ENCODE measurements at regions not wholly inside any gene's neighbourhood (a gene's known extent, or its start where the extent isn't known, plus 50 kb on each side); places are given as distances from the start of the nearest gene placed in this dataset.

DNA sequence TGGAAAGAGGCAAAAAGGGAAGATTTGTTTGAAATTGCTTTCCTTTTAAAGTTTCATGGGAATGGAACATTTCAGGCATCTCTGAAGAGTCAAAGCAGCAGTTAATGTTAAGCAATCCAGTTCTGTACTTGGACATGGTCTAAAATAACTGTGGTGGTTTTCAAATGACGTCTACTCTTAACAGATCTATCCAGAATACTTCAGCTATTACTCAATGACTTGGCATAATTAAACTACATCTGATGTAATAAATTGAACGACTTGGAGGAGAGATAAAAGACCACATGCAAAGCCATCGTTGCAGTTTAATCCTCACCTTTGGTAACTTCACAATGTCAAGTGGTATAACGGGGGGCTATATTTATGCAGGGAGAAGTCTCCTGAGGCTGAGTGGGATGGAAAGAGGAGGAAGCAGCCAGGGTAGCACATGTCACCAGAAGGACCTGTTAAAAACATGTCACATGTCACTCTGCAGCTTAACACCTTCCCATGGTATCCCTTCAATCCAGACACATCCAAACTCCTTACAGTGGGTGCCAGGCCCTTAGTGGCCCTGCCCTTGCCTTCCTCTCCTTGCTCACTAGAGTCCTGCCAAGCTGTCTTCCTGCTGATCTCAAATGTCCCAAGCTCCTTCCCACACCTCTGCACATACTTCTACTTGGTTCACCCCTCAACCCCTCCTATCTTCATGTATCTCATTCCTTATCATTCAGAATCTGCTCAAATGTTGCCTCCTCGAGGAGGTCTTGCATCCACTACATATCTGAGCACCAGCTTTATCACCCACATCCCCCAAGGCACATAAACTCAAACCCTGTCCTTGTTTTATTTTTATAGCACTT lies 327.8 kb downstream of the SUCLA2 start:
- BruUV-seq (replicated peaks), result no TSS peak
- H3K56ac ChIP-seq (ENCODE audit: extremely low read depth, insufficient read depth, low read length), result no peak overlapping the region
- POLR2A ChIA-PET (ENCODE audit: unreplicated experiment), result no interaction called here
- H4K91ac ChIP-seq (ENCODE audit: insufficient read depth, low read depth, low read length), result peak overlapping the region; percentile 87
- ATAC-seq (ENCODE audit: low read depth) (peak; percentile 89), DNase-seq (peak; percentile 93)
- TF ChIP-seq POLR2A (IDR thresholded peaks at IDR 0.05; ENCODE audit: low read depth, low read length), result no peak
- TF ChIP-seq CEBPB (IDR thresholded peaks at IDR 0.05; ENCODE audit: low read depth, low read length), result peak; percentile 93
- TF ChIP-seq RFX5 (IDR thresholded peaks at IDR 0.05; ENCODE audit: low read depth, low read length), result no peak
- no peak for TF ChIP-seq MAZ (IDR thresholded peaks at IDR 0.05; ENCODE audit: borderline replicate concordance, low read depth, low read length)
- no peak for TF ChIP-seq MAFK (IDR thresholded peaks at IDR 0.05; ENCODE audit: low read depth, low read length)
- no peak for TF ChIP-seq CHD1 (IDR thresholded peaks at IDR 0.05; ENCODE audit: low read depth, low read length)
- peak; percentile 67 for TF ChIP-seq NFE2L2 (IDR thresholded peaks at IDR 0.05; ENCODE audit: low read depth, low read length)
- TF ChIP-seq, protein P1, sequence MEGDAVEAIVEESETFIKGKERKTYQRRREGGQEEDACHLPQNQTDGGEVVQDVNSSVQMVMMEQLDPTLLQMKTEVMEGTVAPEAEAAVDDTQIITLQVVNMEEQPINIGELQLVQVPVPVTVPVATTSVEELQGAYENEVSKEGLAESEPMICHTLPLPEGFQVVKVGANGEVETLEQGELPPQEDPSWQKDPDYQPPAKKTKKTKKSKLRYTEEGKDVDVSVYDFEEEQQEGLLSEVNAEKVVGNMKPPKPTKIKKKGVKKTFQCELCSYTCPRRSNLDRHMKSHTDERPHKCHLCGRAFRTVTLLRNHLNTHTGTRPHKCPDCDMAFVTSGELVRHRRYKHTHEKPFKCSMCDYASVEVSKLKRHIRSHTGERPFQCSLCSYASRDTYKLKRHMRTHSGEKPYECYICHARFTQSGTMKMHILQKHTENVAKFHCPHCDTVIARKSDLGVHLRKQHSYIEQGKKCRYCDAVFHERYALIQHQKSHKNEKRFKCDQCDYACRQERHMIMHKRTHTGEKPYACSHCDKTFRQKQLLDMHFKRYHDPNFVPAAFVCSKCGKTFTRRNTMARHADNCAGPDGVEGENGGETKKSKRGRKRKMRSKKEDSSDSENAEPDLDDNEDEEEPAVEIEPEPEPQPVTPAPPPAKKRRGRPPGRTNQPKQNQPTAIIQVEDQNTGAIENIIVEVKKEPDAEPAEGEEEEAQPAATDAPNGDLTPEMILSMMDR (conservative IDR thresholded peaks at IDR 0.05; ENCODE audit: low read depth, low read length), result no peak
- no peak for TF ChIP-seq RCOR1 (IDR thresholded peaks at IDR 0.05; ENCODE audit: insufficient replicate concordance, low read length)
- TF ChIP-seq, protein P2, sequence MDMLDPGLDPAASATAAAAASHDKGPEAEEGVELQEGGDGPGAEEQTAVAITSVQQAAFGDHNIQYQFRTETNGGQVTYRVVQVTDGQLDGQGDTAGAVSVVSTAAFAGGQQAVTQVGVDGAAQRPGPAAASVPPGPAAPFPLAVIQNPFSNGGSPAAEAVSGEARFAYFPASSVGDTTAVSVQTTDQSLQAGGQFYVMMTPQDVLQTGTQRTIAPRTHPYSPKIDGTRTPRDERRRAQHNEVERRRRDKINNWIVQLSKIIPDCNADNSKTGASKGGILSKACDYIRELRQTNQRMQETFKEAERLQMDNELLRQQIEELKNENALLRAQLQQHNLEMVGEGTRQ (IDR thresholded peaks at IDR 0.05; ENCODE audit: low read depth, low read length), result no peak
- no peak for TF ChIP-seq RAD21 (IDR thresholded peaks at IDR 0.05; ENCODE audit: low read length)
- no peak for TF ChIP-seq MXI1 (IDR thresholded peaks at IDR 0.05; ENCODE audit: borderline replicate concordance, low read depth, low read length)
- no peaks in the 10 kb centered on the region for H4K20me1 ChIP-seq (ENCODE audit: insufficient read depth, low read length)
- peak overlapping the region; percentile 69; the same call in 1 of the 3 replicates for H2BK15ac ChIP-seq (ENCODE audit: low read depth, low read length)
- no peaks in the 10 kb centered on the region; the same call in 1 of the 2 replicates for H3K9me1 ChIP-seq (ENCODE audit: insufficient read depth, low read length)
- intact Hi-C loops (cut with micrococcal nuclease) (no loop called here), dilution Hi-C loops (cut with HindIII; ENCODE audit: low sequenced_read_pairs, unreplicated experiment) (no loop called here), in situ Hi-C loops (cut with MboI; ENCODE audit: low sequenced_read_pairs) (no loop called here)
- peak overlapping the region; percentile 59 for H3K4ac ChIP-seq (ENCODE audit: low read depth, low read length)
- H3K36me3 ChIP-seq (ENCODE audit: control insufficient read depth, insufficient read depth, low read length), result no peaks in the 10 kb centered on the region
- H3K4me3 ChIP-seq (ENCODE audit: insufficient read depth, low read depth, low read length), result no peak overlapping the region
- peak overlapping the region; percentile 58 for H3K27ac ChIP-seq (ENCODE audit: insufficient read depth, low read length)
- CTCF ChIA-PET, result no interaction called here
- H3K9me3 ChIP-seq (ENCODE audit: control insufficient read depth, insufficient read depth, low read length), result no peaks in the 10 kb centered on the region
- no peaks in the 10 kb centered on the region for H3K27me3 ChIP-seq (ENCODE audit: control insufficient read depth, insufficient read depth, low read length)
- H2AK5ac ChIP-seq (ENCODE audit: low read depth, low read length), result peak overlapping the region; percentile 96
- H2BK120ac ChIP-seq (ENCODE audit: low read depth, low read length), result peak overlapping the region; percentile 80
- H4K8ac ChIP-seq (ENCODE audit: low read depth in 2 of 2, low read length in 2 of 2), result peak overlapping the region; percentile 20 to 55; a peak in 3 of 4 replicates
- H2AFZ ChIP-seq (replicated peaks; ENCODE audit: low read length, poor library complexity), result peak overlapping the region; percentile 6
- peak overlapping the region; percentile 7; the same call in 1 of the 2 replicates for H3K4me2 ChIP-seq (ENCODE audit: low read depth, low read length)
- no peaks in the 10 kb centered on the region for H3K79me1 ChIP-seq (ENCODE audit: low read depth in 1 of 2, low read length in 2 of 2)
- peaks cover 12% of the 10 kb centered on the region for H3K4me1 ChIP-seq (ENCODE audit: control insufficient read depth, insufficient read depth, low read length)
- H2AK9ac ChIP-seq (replicated peaks; ENCODE audit: low read depth, low read length, poor library complexity), result no peak overlapping the region
- H3K23ac ChIP-seq (ENCODE audit: low read depth, low read length), result peak overlapping the region; percentile 21; the same call in 1 of the 2 replicates
- WGBS, 2 experiments (ENCODE audit: extremely low coverage in 2 of 2, insufficient read length in 1 of 2), result 40% methylated on average over 1 of the region's 5 CpGs; no CpG with 5 or more reads in 1 of the 2 experiments
- H4K5ac ChIP-seq (ENCODE audit: low read depth, low read length), result peak overlapping the region; percentile 47
- H3K9ac ChIP-seq (ENCODE audit: low read depth, low read length), result no peak overlapping the region
- peak overlapping the region; percentile 86 for H2BK5ac ChIP-seq (ENCODE audit: low read depth, low read length, poor library complexity, severe bottlenecking)
- peak overlapping the region; percentile 83 for H3K18ac ChIP-seq (ENCODE audit: low read depth, low read length)
- H3K14ac ChIP-seq (replicated peaks; ENCODE audit: low read depth, low read length), result peak overlapping the region; percentile 24; the same call in 1 of the 2 replicates
- H2BK20ac ChIP-seq (ENCODE audit: low read depth, low read length), result peak overlapping the region; percentile 89
